H1 (cell line): ENCODE measurements at regions not wholly inside any gene's neighbourhood (a gene's known extent, or its start where the extent isn't known, plus 50 kb on each side); places are given as distances from the start of the nearest gene placed in this dataset.

ENCODE experiments used
- E2F6 ChIP-seq: IDR thresholded peaks from 2 replicates; pipeline ENCODE4 v1.6.1; 2012; ENCODE audit warnings: inconsistent platforms
- SP2 ChIP-seq: IDR thresholded peaks from 2 replicates; pipeline ENCODE4 v1.6.1; 2012; ENCODE audit warnings: mild to moderate bottlenecking, low read length, inconsistent platforms

- TF ChIP-seq E2F6 (no peak), SP2 (no peak)
- TF ChIP-seq, all 59 proteins: peak for 0
Measured at GRCh38 chr4:124133753-124134152, 578.8 kb downstream of the ANKRD50 start (continued).
